ENCODE measurements at regions not wholly inside any gene's neighbourhood (a gene's known extent, or its start where the extent isn't known, plus 50 kb on each side); places are given as distances from the start of the nearest gene placed in this dataset.

DNA sequence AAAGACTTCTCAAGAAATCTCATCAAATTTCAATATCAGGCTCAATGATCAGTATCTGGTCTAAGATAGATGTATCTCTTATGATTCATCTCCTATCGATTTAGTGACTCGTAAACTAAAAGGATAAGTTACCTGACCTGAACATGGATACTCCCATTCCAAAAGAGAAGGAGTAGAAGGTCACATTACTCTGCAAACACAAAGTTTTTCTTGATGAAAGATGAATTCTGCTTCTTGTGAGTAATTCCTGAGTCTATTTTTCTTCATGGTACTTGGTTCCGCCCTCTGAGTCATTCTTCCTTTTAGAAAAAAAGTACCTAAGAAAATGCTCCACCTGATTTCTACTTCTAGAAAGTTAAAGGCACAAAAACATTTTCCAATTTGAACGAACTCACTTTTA, 223.1 kb upstream of the SLIT2 start:
- TF ChIP-seq, protein P1, sequence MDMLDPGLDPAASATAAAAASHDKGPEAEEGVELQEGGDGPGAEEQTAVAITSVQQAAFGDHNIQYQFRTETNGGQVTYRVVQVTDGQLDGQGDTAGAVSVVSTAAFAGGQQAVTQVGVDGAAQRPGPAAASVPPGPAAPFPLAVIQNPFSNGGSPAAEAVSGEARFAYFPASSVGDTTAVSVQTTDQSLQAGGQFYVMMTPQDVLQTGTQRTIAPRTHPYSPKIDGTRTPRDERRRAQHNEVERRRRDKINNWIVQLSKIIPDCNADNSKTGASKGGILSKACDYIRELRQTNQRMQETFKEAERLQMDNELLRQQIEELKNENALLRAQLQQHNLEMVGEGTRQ (IDR thresholded peaks at IDR 0.05; ENCODE audit: borderline replicate concordance, low read depth, low read length), result no peak
- TF ChIP-seq SMC3 (IDR thresholded peaks at IDR 0.05; ENCODE audit: low read depth, low read length), result no peak

Data from SK-N-SH (cell line).